ENCODE measurements at regions not wholly inside any gene's neighbourhood (a gene's known extent, or its start where the extent isn't known, plus 50 kb on each side); places are given as distances from the start of the nearest gene placed in this dataset.

- DNase-seq (ENCODE audit: low read depth) = no peak
- no peak for TF ChIP-seq CTCF (conservative IDR thresholded peaks at IDR 0.05; ENCODE audit: low read depth, low read length)
- H3K4me3 ChIP-seq (ENCODE audit: low read length) = no peak overlapping the region
Measured at GRCh38 chr20:55565096-55565773, 440.1 kb downstream of the CBLN4 start.

GRCh38 chr20:55561259-55561658 is 444.1 kb downstream of the CBLN4 start:
- no peak overlapping the region for H3K4me3 ChIP-seq (ENCODE audit: low read length)
- no peak for DNase-seq (ENCODE audit: low read depth)
- no peak for TF ChIP-seq CTCF (conservative IDR thresholded peaks at IDR 0.05; ENCODE audit: low read depth, low read length)

- no peak for DNase-seq (ENCODE audit: low read depth)
- TF ChIP-seq CTCF (conservative IDR thresholded peaks at IDR 0.05; ENCODE audit: low read depth, low read length) = no peak
- no peak overlapping the region for H3K4me3 ChIP-seq (ENCODE audit: low read length)
Measured at GRCh38 chr20:55557191-55557590, 448.1 kb downstream of the CBLN4 start.

- no peak overlapping the region for H3K4me3 ChIP-seq (ENCODE audit: low read length)
- TF ChIP-seq CTCF (conservative IDR thresholded peaks at IDR 0.05; ENCODE audit: low read depth, low read length) = no peak
- DNase-seq (ENCODE audit: low read depth) = no peak
Measured at GRCh38 chr20:55555075-55555650, 450.2 kb downstream of the CBLN4 start.

- no peak for TF ChIP-seq CTCF (conservative IDR thresholded peaks at IDR 0.05; ENCODE audit: low read depth, low read length)
- no peak for DNase-seq (ENCODE audit: low read depth)
- H3K4me3 ChIP-seq (ENCODE audit: low read length) = no peak overlapping the region
Measured at GRCh38 chr20:55544638-55545037, 460.7 kb downstream of the CBLN4 start.

GRCh38 chr20:55540486-55540885 is 464.8 kb downstream of the CBLN4 start:
- no peak for DNase-seq (ENCODE audit: low read depth)
- no peak overlapping the region for H3K4me3 ChIP-seq (ENCODE audit: low read length)
- TF ChIP-seq CTCF (conservative IDR thresholded peaks at IDR 0.05; ENCODE audit: low read depth, low read length) = no peak

GRCh38 chr20:55540013-55540412 is 465.3 kb downstream of the CBLN4 start:
- no peak overlapping the region for H3K4me3 ChIP-seq (ENCODE audit: low read length)
- no peak for DNase-seq (ENCODE audit: low read depth)
- no peak for TF ChIP-seq CTCF (conservative IDR thresholded peaks at IDR 0.05; ENCODE audit: low read depth, low read length)

Measured in retinal pigment epithelial cell (primary cell).